ENCODE measurements at regions not wholly inside any gene's neighbourhood (a gene's known extent, or its start where the extent isn't known, plus 50 kb on each side); places are given as distances from the start of the nearest gene placed in this dataset.

DNA sequence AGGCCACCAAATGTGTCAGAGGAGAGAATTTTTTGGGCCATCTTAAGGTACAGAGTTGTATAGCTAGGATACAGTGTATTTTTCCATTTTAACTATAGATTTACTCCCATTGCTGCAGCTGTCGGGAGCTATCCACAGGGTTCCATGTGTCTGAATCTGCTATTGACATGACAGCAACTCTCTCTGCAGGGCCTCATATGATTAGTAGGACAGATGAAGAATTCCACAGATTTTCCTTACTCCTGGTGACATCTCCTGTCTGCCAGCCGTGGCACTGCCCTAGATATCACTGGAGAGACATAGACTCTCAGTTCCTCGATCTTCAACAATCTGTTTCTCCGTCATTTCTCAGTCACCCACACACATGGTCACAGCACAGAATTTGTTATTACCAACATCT lies 86.5 kb downstream of the SPCS3 start:
- DNase-seq (ENCODE audit: insufficient read length, low spot score) (no peak), FAIRE-seq (no peak)
- TF ChIP-seq CTCF (IDR thresholded peaks at IDR 0.05; ENCODE audit: insufficient read depth, missing control alignments): no peak

DNA sequence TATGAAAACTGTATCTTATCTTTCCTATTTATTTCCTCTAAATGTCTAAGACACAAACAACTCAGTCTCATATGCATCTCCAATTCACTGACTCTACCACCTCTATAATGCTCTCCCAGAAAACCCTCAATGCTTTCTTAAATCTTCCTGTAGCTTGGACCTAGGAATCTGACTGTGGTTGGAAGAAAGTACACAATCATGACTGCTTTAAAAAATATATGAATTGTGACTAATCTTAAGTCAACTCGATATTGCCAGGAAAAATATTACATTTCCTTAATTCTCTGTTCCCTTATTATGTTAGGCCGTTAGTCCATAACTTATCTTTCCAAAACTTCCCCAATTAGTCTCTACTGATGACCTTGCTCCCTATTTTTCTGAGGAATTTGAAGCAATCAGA lies 87.0 kb downstream of the SPCS3 start:
- FAIRE-seq: no peak
- TF ChIP-seq CTCF (IDR thresholded peaks at IDR 0.05; ENCODE audit: insufficient read depth, missing control alignments): no peak
- DNase-seq (ENCODE audit: insufficient read length, low spot score): no peak

DNA sequence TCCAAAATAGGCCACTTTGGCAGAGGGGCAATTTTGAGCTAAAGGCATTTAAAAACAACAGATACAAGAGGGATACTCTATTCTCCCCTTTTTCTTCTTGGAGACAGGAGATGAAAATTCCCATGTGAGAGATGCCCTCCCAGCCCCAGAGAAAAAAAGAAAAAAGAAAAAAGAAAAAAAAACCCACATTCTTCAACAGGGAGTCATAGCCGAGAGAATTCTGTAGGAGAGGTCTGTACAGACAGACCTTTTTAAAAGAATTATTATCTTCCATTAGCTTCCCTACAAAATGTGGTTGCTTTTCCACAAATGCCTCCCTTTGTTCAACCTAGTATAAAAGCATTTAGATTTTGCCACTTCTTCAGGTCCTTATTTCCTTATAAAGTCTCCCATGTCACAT lies 89.9 kb downstream of the SPCS3 start:
- DNase-seq (ENCODE audit: insufficient read length, low spot score): no peak
- no peak for TF ChIP-seq CTCF (IDR thresholded peaks at IDR 0.05; ENCODE audit: insufficient read depth, missing control alignments)
- no peak for FAIRE-seq

DNA sequence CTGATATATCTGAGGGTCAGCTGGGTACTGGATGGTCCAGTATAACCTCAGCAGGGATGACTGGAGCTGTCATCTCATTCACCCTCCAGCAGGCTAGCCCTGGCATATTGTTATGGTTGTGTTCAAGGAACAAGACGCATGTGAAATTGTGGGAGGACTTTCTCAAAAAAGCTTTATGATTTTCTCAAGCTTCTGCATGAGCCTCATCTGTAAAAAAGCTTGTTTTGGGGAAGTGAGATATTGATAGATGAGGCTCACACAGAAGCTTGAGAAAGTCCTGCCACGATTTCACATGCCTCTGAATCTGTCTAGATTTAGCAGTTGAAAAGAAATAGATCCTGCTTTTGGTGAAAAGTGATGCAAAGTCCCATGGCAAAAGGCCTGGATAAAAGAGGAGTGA lies 93.4 kb downstream of the SPCS3 start:
- no peak for FAIRE-seq
- TF ChIP-seq CTCF (IDR thresholded peaks at IDR 0.05; ENCODE audit: insufficient read depth, missing control alignments): no peak
- no peak for DNase-seq (ENCODE audit: insufficient read length, low spot score)

- FAIRE-seq (no peak), DNase-seq (ENCODE audit: insufficient read length, low spot score) (no peak)
- no peak for TF ChIP-seq CTCF (IDR thresholded peaks at IDR 0.05; ENCODE audit: insufficient read depth, missing control alignments)
These were observed 102.2 kb downstream of the SPCS3 start for GRCh38 chr4:176422001-176422400.

- FAIRE-seq: no peak
- DNase-seq (ENCODE audit: insufficient read length, low spot score): no peak
- TF ChIP-seq CTCF (IDR thresholded peaks at IDR 0.05; ENCODE audit: insufficient read depth, missing control alignments): no peak
These were observed 102.7 kb downstream of the SPCS3 start for GRCh38 chr4:176422511-176422910.

DNA sequence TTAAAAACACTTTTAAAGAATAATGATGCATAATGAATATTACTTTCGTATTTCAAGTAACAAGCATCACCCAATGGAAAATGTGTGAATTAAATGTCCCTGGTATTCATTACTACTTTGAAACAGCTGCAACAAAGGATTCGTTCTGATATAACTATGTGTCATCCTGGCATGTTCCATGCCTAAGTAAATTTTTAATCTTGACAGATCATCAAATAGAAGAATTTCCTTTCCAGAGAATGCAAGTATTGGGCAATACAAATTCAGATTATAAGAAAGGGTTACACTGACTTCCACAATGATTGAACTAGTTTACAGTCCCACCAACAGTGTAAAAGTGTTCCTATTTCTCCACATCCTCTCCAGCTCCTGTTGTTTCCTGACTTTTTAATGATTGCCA lies 105.3 kb downstream of the SPCS3 start:
- DNase-seq (ENCODE audit: insufficient read length, low spot score): no peak
- no peak for TF ChIP-seq CTCF (IDR thresholded peaks at IDR 0.05; ENCODE audit: insufficient read depth, missing control alignments)
- no peak for FAIRE-seq

Data from D721Med (cell line).